ENCODE measurements at regions not wholly inside any gene's neighbourhood (a gene's known extent, or its start where the extent isn't known, plus 50 kb on each side); places are given as distances from the start of the nearest gene placed in this dataset.

DNA sequence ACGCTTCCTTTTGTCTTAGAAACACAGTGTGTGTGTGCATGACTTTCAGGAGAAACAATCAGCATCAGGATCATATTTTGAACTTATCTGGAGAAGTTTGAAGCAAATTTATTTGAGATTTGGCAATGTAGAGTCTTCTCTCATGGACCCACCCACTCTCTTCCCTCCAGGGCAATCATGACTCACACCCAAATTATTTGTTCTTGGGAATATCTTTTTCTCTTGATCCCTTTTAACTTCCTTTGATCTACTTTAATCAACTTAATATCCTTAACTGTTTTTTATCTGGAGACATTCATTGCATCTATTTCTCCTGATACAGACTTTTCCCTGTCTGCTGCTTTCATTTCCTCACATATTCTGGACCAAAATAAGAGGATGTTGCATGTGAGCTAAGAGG lies 1174.3 kb downstream of the GATA3 start:
- H3K9ac ChIP-seq (ENCODE audit: low read depth, low read length) = no peak overlapping the region
- no peaks in the 10 kb centered on the region for H3K4me1 ChIP-seq (ENCODE audit: insufficient read depth, low read length)
- no peaks in the 10 kb centered on the region for H3K27me3 ChIP-seq (ENCODE audit: insufficient read depth, low read length)
- no peaks in the 10 kb centered on the region for H3K36me3 ChIP-seq (ENCODE audit: insufficient read depth, low read depth, low read length)
- no peak overlapping the region for H3K4me3 ChIP-seq (ENCODE audit: low read length)
- H3K9me3 ChIP-seq (ENCODE audit: insufficient read depth, low read depth, low read length) = no peaks in the 10 kb centered on the region
- no peak overlapping the region for H3K27ac ChIP-seq (ENCODE audit: low read length)

DNA sequence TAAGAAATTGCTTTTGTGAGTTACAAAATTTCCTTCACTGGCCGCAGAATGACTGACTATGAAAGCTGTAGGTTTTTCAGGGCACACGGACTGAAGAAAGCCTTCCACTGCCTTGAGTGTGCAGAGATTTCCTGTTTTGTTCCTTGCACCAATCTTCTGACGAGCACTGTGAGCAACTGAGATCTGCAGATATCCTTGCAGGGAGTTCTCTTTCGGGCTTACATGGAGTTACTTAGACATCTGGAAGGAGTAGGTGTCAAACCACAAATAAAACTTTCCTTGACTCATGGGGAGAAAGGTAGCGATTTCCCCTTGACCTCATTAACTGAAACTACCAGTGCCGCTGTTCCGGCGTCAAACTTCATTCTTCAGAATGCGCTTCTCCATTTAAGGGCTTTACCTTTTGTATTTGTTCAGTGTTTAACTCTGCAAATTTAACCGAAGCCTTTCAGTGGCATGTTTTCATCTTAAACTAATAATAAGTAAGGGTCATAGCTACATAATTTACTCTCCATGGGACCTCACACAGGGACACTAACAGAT lies 1175.3 kb downstream of the GATA3 start:
- H3K36me3 ChIP-seq (ENCODE audit: insufficient read depth, low read depth, low read length) = no peaks in the 10 kb centered on the region
- H3K4me3 ChIP-seq (ENCODE audit: low read length) = no peak overlapping the region
- no peak overlapping the region for H3K27ac ChIP-seq (ENCODE audit: low read length)
- no peaks in the 10 kb centered on the region for H3K27me3 ChIP-seq (ENCODE audit: insufficient read depth, low read length)
- no peak overlapping the region for H3K9ac ChIP-seq (ENCODE audit: low read depth, low read length)
- H3K4me1 ChIP-seq (ENCODE audit: insufficient read depth, low read length) = no peaks in the 10 kb centered on the region
- no peaks in the 10 kb centered on the region for H3K9me3 ChIP-seq (ENCODE audit: insufficient read depth, low read depth, low read length)

DNA sequence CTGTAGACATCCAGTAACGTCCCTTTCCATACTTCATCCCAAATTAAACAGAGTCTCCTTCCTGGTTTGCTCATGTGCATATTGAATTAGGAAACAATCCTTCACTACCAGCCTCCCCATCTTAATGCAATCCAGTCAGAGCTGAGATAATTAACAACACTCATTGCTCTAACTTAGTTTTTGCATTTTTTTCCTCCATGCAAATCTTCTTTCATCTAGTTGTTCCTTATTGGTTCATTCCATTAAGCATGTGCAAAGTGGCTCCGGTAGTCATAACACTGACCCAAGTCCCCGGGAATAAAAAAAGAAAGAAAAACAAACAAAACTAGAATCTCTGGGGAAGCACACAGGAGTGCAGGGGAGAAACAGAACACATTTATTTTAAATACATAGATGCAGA lies 1176.1 kb downstream of the GATA3 start:
- H3K27me3 ChIP-seq (ENCODE audit: insufficient read depth, low read length) = no peaks in the 10 kb centered on the region
- H3K4me3 ChIP-seq (ENCODE audit: low read length) = no peak overlapping the region
- no peaks in the 10 kb centered on the region for H3K4me1 ChIP-seq (ENCODE audit: insufficient read depth, low read length)
- no peak overlapping the region for H3K9ac ChIP-seq (ENCODE audit: low read depth, low read length)
- no peaks in the 10 kb centered on the region for H3K36me3 ChIP-seq (ENCODE audit: insufficient read depth, low read depth, low read length)
- no peak overlapping the region for H3K27ac ChIP-seq (ENCODE audit: low read length)
- H3K9me3 ChIP-seq (ENCODE audit: insufficient read depth, low read depth, low read length) = no peaks in the 10 kb centered on the region

DNA sequence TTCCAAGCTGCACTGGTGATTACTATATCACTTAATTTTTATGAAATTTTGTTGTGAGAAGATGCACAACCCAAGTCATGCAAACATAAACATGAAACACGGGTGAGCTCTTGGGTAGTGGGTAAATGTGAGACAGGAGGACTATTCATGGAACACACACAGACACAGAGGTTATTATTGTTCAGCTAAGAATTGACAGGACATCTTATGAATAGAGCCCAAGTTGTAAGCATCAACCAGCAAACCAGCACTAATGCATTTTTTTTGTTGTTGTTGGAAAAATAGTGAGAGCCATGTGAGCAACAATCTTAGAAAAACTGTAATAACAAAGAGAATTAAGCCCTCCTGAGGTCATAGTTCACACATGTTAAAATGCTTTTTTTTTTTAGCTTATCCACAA lies 1179.7 kb downstream of the GATA3 start:
- Histone ChIP-seq H3K4me3 (ENCODE audit: low read length) (no peak overlapping the region), H3K4me1 (ENCODE audit: insufficient read depth, low read length) (no peaks in the 10 kb centered on the region), H3K27me3 (ENCODE audit: insufficient read depth, low read length) (no peaks in the 10 kb centered on the region), H3K36me3 (ENCODE audit: insufficient read depth, low read depth, low read length) (no peaks in the 10 kb centered on the region), H3K27ac (ENCODE audit: low read length) (no peak overlapping the region), H3K9ac (ENCODE audit: low read depth, low read length) (no peak overlapping the region), H3K9me3 (ENCODE audit: insufficient read depth, low read depth, low read length) (no peaks in the 10 kb centered on the region)

DNA sequence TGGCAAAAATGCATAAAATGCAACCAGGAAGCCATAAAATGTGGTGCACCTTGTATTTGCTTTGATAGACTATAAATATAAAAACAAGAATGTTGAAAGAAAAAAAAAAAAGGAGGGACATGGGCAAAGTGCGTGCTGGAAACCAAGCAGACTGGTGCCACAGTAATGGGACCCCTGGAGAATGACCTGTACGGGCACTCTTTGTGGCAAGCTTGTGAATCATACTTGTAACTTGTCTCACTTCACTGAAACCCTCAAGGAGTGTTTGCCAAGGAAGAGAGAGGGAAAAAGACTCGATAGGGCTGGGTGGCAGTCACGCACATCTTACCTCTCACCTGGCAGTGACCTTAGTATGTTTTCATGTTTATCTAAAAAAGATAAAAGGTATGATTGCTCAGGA lies 1183.6 kb downstream of the GATA3 start:
- Histone ChIP-seq H3K36me3 (ENCODE audit: insufficient read depth, low read depth, low read length) (no peaks in the 10 kb centered on the region), H3K4me3 (ENCODE audit: low read length) (no peak overlapping the region), H3K27me3 (ENCODE audit: insufficient read depth, low read length) (no peaks in the 10 kb centered on the region), H3K9me3 (ENCODE audit: insufficient read depth, low read depth, low read length) (no peaks in the 10 kb centered on the region), H3K27ac (ENCODE audit: low read length) (no peak overlapping the region), H3K4me1 (ENCODE audit: insufficient read depth, low read length) (no peaks in the 10 kb centered on the region), H3K9ac (ENCODE audit: low read depth, low read length) (no peak overlapping the region)

DNA sequence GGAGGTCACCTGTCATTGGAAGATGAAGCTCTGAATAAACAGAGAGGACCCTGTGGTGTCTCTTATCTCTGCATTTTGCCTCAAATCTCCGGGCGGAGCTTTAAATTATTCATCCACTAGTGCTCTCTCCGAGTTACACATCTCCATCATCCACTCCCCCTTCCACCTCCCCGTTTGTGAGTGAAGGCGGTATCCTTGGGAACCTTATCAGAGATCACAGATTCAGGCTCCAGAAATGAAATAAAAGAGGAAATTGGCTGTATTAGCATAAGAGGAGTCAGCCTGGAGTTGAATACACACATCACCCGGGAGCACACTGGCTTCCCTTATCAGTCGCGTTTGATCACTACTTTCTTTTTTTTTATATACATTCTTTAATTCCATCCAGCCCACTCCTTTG lies 1184.8 kb downstream of the GATA3 start:
- Histone ChIP-seq H3K27me3 (ENCODE audit: insufficient read depth, low read length) (no peaks in the 10 kb centered on the region), H3K9ac (ENCODE audit: low read depth, low read length) (no peak overlapping the region), H3K4me1 (ENCODE audit: insufficient read depth, low read length) (no peaks in the 10 kb centered on the region), H3K27ac (ENCODE audit: low read length) (no peak overlapping the region), H3K9me3 (ENCODE audit: insufficient read depth, low read depth, low read length) (no peaks in the 10 kb centered on the region), H3K36me3 (ENCODE audit: insufficient read depth, low read depth, low read length) (no peaks in the 10 kb centered on the region), H3K4me3 (ENCODE audit: low read length) (no peak overlapping the region)

DNA sequence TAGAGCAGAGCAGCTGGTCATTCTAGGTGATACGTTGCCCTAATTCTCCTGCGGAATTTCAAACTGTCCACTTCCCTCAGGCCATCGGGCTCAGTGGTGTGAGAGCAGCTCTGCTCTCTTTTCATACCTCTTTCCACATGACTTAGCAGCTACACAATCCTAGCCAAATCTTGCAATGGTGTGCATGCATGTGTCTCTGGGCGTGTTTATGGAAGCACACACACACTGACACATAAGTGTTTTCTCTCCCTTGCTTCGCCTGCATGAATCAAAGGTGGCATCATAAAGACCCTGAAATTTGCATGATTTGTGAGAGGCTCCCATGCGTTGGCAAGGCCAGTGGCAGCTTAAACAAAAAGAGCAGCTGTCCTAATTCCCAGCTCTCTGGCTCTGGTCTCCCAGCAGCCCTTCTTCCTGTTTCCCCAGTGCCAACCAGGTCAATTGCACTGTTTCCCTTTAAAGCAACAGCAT lies 1189.5 kb downstream of the GATA3 start:
- no peaks in the 10 kb centered on the region for H3K27me3 ChIP-seq (ENCODE audit: insufficient read depth, low read length)
- H3K27ac ChIP-seq (ENCODE audit: low read length) = no peak overlapping the region
- H3K9ac ChIP-seq (ENCODE audit: low read depth, low read length) = no peak overlapping the region
- H3K4me1 ChIP-seq (ENCODE audit: insufficient read depth, low read length) = no peaks in the 10 kb centered on the region
- H3K9me3 ChIP-seq (ENCODE audit: insufficient read depth, low read depth, low read length) = no peaks in the 10 kb centered on the region
- H3K4me3 ChIP-seq (ENCODE audit: low read length) = no peak overlapping the region
- H3K36me3 ChIP-seq (ENCODE audit: insufficient read depth, low read depth, low read length) = no peaks in the 10 kb centered on the region

DNA sequence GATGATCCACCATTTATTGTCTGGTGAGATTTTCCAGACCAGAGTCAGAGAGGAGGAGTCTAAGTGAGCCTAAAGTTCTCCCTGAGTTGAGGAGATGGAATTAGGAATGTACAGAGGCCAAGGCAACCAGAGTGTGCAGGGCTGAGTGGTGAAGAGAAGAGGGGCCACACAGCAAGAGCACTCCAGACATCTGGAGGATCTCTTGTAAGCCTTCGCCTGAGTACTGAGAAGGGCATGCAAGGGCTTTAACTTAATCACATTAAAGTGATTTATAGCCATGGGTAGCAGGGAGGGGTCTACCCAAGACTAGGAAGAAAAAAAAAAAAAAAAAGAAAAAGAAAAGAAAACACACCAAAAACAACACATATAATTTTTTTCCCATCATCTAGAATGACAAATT lies 1190.4 kb downstream of the GATA3 start:
- Histone ChIP-seq H3K9ac (ENCODE audit: low read depth, low read length) (no peak overlapping the region), H3K27ac (ENCODE audit: low read length) (no peak overlapping the region), H3K27me3 (ENCODE audit: insufficient read depth, low read length) (no peaks in the 10 kb centered on the region), H3K4me3 (ENCODE audit: low read length) (no peak overlapping the region), H3K4me1 (ENCODE audit: insufficient read depth, low read length) (no peaks in the 10 kb centered on the region), H3K36me3 (ENCODE audit: insufficient read depth, low read depth, low read length) (no peaks in the 10 kb centered on the region), H3K9me3 (ENCODE audit: insufficient read depth, low read depth, low read length) (no peaks in the 10 kb centered on the region)

DNA sequence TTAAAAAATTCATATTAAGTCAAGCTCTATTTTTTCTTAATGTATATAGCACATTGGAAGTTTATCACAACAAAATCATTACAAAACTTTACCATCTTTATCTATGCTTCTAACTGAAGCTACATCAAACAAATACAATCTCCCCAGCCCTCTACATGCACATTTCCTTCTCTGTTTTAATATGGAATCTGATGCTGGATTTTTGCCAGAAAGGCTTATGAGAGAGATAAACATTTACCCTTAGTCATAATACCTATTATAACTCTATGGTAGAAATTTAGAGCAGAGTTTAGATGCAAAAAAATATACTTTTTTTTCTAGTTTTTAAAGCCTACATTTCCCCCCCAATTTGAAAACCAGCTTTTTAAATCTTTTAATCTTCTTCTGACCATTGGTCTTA lies 1198.6 kb downstream of the GATA3 start:
- no peaks in the 10 kb centered on the region for H3K27me3 ChIP-seq (ENCODE audit: insufficient read depth, low read length)
- no peak overlapping the region for H3K4me3 ChIP-seq (ENCODE audit: low read length)
- H3K27ac ChIP-seq (ENCODE audit: low read length) = no peak overlapping the region
- H3K9ac ChIP-seq (ENCODE audit: low read depth, low read length) = no peak overlapping the region
- H3K4me1 ChIP-seq (ENCODE audit: insufficient read depth, low read length) = no peaks in the 10 kb centered on the region
- no peaks in the 10 kb centered on the region for H3K36me3 ChIP-seq (ENCODE audit: insufficient read depth, low read depth, low read length)
- no peaks in the 10 kb centered on the region for H3K9me3 ChIP-seq (ENCODE audit: insufficient read depth, low read depth, low read length)

DNA sequence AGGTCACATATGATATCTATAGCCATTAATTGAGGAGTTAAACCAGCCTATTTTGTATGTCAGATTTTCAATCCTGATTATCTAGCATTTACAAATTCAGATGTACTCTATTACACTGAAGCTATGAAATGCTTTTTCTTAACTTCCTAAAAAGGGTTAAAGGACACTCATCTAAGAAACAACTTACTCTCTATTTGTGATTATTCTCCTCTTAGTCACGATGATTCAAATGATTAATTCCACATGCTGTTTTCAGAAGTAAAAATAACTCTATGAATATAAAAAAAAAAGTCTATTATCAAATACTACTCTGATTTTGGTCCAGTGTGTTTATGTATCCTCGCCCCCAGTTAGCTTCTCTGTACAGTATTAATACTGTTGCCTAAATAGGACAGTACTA lies 1199.9 kb downstream of the GATA3 start:
- Histone ChIP-seq H3K9ac (ENCODE audit: low read depth, low read length) (no peak overlapping the region), H3K9me3 (ENCODE audit: insufficient read depth, low read depth, low read length) (no peaks in the 10 kb centered on the region), H3K4me1 (ENCODE audit: insufficient read depth, low read length) (no peaks in the 10 kb centered on the region), H3K27ac (ENCODE audit: low read length) (no peak overlapping the region), H3K4me3 (ENCODE audit: low read length) (no peak overlapping the region), H3K36me3 (ENCODE audit: insufficient read depth, low read depth, low read length) (no peaks in the 10 kb centered on the region), H3K27me3 (ENCODE audit: insufficient read depth, low read length) (no peaks in the 10 kb centered on the region)

DNA sequence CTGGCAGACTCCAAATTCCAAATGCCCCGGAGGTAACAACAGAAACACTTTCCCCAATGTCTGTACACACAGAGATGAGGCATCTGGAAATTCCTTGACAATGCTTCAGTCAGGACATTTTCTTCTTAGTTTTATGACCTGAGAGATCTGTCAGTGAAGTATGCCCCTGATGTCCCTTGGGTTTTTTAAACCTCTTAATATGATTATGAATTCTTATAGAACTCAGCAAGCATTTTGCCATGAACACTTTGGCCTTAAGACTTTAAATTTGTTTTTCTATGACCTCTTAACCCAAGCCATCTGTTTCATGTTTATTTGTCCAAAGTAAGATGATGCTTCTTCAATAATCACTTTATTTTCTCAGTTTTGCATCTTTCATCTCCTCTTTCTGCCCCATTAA lies 1206.2 kb downstream of the GATA3 start:
- Histone ChIP-seq H3K9me3 (ENCODE audit: insufficient read depth, low read depth, low read length) (no peaks in the 10 kb centered on the region), H3K27me3 (ENCODE audit: insufficient read depth, low read length) (no peaks in the 10 kb centered on the region), H3K27ac (ENCODE audit: low read length) (no peak overlapping the region), H3K4me1 (ENCODE audit: insufficient read depth, low read length) (no peaks in the 10 kb centered on the region), H3K36me3 (ENCODE audit: insufficient read depth, low read depth, low read length) (no peaks in the 10 kb centered on the region), H3K4me3 (ENCODE audit: low read length) (no peak overlapping the region), H3K9ac (ENCODE audit: low read depth, low read length) (no peak overlapping the region)

DNA sequence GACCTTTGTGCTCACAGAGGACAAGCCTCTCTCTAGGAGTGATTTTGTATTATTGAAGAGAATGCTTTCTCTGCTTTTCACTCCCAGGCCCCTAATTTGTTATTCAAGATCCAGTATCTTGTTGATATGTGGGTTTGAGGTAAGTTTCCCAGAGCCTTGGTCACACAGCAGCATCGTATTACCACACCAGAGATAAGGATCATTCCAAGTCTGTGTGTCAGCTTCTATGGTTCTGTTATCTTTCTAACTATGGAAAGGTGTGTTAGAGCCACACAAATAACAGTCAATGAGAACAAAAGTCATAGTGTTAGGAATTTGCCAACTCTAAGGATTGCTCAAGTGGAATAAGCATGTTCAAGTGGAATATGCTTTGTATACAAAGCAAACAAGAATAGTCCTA lies 1208.3 kb downstream of the GATA3 start:
- Histone ChIP-seq H3K4me1 (ENCODE audit: insufficient read depth, low read length) (no peaks in the 10 kb centered on the region), H3K9me3 (ENCODE audit: insufficient read depth, low read depth, low read length) (no peaks in the 10 kb centered on the region), H3K9ac (ENCODE audit: low read depth, low read length) (no peak overlapping the region), H3K36me3 (ENCODE audit: insufficient read depth, low read depth, low read length) (no peaks in the 10 kb centered on the region), H3K4me3 (ENCODE audit: low read length) (no peak overlapping the region), H3K27ac (ENCODE audit: low read length) (no peak overlapping the region), H3K27me3 (ENCODE audit: insufficient read depth, low read length) (no peaks in the 10 kb centered on the region)

DNA sequence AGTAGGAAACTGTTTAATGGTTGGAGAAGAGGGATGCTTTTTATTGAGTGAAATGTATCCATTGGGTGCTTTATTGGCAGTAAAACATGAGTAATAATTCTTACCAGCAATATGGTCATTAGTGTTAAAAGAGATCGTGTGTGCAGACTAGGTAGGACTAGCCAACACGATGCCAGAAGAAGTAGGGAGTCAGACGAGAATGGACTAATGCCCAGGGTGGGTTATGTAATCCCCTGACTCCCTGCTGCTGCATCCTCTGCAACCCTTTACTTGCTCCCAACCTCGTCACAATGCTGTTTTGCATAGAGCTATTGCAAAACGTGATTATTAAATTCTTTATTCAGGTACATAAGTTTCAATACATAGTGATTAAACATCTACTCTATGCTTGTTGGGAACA lies 1213.7 kb downstream of the GATA3 start:
- Histone ChIP-seq H3K9ac (ENCODE audit: low read depth, low read length) (no peak overlapping the region), H3K4me3 (ENCODE audit: low read length) (no peak overlapping the region), H3K27ac (ENCODE audit: low read length) (no peak overlapping the region), H3K9me3 (ENCODE audit: insufficient read depth, low read depth, low read length) (no peaks in the 10 kb centered on the region), H3K4me1 (ENCODE audit: insufficient read depth, low read length) (no peaks in the 10 kb centered on the region), H3K36me3 (ENCODE audit: insufficient read depth, low read depth, low read length) (no peaks in the 10 kb centered on the region), H3K27me3 (ENCODE audit: insufficient read depth, low read length) (no peaks in the 10 kb centered on the region)
